ENCODE measurements at regions not wholly inside any gene's neighbourhood (a gene's known extent, or its start where the extent isn't known, plus 50 kb on each side); places are given as distances from the start of the nearest gene placed in this dataset.

DNA sequence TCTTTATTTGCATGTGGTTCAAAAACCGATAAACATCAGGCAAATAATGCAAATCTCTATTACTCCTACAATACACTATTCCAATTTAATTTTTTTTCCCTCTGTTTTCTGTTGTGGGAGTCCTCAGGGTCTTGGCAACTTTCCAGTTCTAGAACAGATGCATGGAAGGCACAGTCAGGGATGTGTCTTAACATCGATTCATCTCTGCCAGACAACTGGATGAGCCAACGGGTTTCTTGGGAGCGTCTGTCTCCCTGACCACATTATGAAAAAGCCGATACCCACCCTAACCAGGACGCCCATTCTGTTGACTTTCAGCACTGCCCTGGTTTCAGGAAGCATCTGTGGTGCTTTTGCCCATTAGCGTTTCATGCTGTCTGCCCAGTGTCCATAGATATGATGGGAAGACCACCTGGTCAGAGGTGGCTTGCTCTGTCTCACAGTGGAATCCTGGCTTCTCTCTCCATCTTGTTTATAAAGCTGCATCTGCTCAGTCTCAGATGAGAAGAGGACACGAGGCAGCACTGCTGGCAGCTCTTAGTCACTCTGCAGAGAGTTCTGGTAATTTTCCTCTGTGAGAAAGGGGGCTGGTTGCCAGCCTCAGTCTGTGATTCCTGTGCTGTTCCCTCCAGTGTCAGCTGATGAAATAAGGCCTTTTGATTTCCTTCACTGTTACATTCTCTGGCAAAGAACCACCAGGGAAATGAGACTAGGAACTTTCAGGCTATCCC lies 57.9 kb upstream of the KCNE4 start:
- peak; percentile 91 to 95 for DNase-seq

DNA sequence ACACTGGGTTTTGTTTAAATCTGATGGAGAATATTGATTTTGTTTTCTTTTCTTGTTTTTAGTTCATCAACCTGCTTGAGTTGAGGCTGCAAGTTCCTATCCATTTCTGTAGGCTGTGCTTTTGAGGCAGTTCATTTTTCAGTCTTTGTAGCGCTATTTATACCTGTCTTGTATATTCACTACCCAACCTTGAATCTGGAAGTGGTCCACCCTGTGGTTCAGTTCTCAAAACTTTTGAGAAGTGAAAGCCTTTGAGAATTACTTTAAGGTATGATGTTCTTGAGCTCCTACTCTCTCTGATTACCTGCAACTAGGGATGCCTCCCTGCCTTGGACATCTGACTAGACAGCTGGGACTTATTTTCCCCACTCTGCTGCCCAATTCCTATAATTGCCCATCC lies 53.5 kb upstream of the KCNE4 start:
- no peak for DNase-seq

DNA sequence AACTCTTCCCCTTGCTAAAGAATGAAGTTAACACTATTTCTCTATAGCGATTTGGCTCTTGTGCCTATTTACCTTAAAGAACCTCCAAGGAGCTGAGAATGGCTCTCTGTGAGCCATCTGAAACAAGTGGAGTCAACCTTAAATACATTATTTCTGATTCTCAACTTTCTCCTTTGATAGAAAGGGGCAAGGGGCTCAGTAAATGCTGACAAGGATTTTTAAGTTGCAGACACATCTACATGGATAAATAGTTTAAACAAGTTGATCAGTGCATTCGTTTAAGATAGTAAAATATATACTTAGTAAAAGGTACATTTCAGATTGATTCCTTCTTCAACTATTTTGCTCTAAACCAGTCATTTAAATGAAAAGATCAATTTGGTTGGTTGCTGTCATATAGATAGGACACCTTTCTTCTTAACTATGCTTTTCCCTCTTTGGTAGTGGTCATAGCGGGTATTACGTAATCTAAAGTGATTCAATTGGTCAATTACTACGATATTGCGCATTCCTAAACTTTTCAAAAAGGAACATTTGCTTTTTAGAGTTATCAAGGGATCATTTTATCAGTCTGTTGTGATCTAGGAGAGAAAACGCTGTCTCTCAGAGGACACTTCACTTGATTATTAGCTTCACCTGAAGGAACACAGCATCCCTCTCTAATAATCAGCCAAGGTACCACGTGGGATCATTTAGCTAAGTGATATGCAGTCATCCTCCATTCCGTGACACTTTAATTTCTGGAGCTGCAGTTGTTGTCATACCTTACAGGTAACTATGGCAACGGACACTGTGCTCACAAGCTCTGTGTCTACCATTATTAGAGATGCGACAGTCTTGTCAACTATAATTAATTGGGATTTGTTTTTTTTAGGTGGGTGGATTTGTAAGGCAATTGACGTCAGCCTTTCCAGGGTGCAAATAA lies 50.9 kb upstream of the KCNE4 start:
- DNase-seq: peak in 1 of 2 experiments; percentile 9

DNA sequence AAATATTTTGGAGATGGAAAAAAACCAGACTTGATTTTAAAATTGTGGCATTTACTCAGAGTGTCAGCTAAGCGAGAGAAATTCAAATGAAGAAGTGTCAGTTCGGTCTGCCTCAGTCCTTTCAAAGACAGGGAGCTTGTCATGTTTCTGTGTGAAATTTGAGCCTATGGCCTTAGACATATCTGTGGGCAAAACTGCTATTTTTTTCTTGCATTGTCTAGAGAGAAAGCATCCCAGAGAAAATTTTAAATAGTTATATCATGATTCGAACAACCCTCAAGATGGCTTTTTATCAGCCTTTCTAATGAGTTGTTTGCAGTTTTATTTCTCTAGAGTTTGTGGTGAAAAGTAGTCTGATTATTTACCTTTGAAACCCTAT lies 50.2 kb upstream of the KCNE4 start:
- DNase-seq: no peak
